SK-MEL-5 (cell line): ENCODE measurements at regions not wholly inside any gene's neighbourhood (a gene's known extent, or its start where the extent isn't known, plus 50 kb on each side); places are given as distances from the start of the nearest gene placed in this dataset.

ENCODE experiments used
- DNase-seq: peaks from one replicate; pipeline ENCODE4 v3.0.0-alpha.2; 2016; ENCODE audit warnings: low read depth, low spot score
- in situ Hi-C: cut with HindIII; loops from 2 replicates; pipeline ENCODE4 v1.10.0; 2016; ENCODE audit warnings: low sequenced_read_pairs, high pct_unique_total_duplicates, low pct_unique_long_range_greater_than_20kb

DNA sequence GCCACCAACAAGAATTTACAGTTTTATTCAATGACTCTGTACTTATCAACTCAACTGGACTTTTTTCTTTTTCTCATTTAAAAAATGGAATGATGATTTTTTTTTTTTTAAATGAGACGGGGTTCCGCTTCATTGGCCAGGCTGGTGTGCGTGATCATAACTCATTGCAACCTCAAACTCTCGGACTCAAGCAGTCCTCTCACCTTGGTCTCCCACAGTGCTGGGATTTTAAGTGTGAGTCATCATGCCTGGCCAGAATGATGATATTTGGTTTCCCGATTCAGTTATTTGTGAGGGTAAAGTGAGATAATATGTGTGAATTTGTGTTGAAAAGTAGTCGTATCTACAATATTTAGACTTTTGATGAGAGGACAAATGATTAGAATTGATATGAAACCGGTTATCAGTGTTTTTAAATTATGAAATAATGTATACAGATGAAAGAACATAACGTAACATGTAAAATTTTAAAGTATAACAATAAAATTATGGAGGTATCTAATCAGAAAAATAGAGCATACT lies 66.0 kb upstream of the UNC5C start:
- DNase-seq: no peak
- in situ Hi-C loops: no loop called here

DNA sequence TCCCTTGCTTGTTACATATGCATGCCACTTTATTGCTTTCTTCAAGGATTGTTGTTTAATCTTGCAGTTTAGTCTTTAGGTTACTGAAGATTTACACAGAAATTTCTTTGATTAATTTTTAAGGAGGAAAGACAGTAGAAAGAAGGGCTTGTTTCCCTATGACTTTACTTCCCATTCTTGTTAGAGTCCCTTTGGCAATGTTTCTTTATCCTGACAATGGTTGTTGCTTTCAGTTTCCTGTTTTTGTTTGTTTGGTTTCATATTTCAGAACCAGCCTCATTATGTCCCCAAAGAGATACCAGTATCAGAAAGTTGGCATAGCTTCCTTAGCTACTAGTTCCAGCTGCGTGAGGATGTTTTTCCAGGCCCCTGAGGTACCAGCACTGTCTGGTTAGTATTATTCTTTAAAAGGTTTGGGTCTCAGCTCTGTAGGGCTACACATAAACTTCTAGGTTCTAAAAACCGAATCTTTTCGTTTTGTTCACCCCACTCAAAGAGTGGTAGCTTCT lies 61.3 kb upstream of the UNC5C start:
- in situ Hi-C loops: no loop called here
- DNase-seq: no peak

DNA sequence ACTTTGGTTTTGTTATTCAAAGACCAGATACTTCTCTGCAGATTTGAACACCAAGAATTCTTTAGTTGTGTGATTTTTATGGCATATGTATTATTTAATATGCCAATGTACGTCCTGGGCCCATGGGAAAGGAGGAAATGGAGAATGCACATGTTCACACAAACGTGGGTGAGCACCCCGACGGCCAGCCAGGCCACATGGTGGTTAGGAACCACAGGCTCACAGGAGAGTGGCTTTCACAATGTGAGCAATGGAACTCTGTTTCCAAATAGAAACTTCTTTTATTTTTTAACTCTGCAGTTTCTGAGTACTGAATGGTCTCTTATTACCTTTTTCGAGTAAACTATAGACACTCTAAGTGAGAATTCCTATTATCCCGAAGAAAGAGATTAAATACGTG lies 58.0 kb upstream of the UNC5C start:
- in situ Hi-C loops: no loop called here

DNA sequence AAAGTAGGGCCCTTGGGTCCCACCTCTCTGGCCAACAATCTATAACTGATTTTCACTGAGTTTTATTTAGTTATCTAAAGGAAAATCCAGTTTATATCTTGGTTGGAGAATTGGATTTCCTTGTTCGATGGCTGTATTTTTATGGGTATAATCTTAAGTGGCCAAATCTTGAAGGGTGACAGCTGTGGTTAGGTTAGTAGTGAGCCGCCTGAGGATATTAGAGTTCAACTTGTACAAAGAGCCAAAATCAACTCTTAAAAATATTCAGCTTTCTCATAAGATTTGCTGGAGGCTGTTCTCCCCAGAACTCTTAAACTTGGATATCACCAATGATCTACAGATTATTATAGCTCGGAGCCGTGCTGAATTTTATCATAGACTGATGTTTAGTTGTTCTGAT lies 54.6 kb upstream of the UNC5C start:
- in situ Hi-C loops: no loop called here
- DNase-seq: no peak

More for the DNA sequence above, 58.0 kb upstream of the UNC5C start:
- no peak for DNase-seq

DNA sequence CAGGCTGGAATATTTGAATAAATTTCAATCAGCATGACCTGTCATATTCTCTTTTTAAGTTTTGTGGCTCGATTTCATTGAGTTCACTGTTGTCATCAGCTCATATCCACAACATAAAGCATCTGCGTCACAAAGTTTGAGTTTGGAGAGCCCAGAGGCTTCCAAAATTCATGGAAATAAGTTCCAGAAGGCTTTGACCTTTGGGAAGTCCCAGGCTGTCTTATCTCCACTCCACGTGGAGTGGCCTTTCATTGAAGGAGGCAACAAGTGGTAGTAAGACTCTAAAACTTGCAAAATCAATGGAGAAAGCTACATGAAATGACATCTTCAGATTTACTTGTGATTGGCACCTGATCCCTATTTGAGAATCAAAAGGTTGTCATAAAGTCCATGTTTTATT lies 54.1 kb upstream of the UNC5C start:
- DNase-seq: no peak
- in situ Hi-C loops: no loop called here

DNA sequence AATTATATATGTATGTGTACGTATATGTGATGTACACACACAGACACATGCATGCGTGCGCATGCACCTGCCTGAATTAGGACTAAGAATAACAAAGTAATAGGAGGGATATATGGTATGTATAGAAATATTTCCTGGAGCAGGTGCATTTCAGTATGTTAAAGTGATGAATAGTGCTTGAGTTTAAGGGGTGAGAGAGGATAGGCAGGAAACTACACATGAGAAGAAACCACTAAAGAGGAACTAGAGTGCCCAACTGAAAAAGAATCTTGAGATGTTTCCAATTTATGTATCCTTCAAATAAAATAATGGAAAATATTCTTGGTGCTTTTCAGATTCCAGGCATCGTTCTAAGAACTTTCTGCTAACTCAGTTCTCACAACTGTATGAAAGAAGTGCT lies 52.6 kb upstream of the UNC5C start:
- in situ Hi-C loops: no loop called here
- DNase-seq: no peak

DNA sequence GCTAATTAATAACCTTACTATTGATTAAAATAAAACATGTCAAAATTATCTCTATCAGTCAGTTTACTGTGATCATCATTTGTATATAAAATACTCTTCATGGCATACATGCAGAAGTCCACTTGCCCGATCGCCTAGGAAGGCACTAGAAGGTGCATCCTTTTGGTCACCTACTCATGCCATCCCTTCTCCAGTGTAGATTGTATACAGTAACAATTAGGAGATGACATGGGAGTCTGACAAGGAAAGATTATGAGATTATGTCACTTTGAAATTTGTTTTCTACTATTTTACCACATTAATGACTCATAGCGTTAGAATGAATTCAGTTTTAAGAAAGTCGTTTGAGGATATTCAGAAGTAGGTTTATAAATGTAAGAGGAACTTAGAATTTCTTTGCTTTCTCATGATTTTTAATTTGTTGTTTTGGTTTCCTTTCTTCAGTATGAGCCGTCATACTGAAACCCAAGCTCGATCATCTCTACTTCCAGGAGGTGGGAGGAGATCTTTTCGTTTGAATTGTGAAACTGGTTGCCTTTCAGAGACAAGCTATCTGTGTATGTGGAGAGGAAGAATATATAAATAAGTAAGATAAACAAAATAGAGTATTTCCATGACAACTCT lies 51.1 kb upstream of the UNC5C start:
- no peak for DNase-seq
- in situ Hi-C loops: no loop called here
